GM12891 (cell line): ENCODE measurements at regions not wholly inside any gene's neighbourhood (a gene's known extent, or its start where the extent isn't known, plus 50 kb on each side); places are given as distances from the start of the nearest gene placed in this dataset.

Experiments
- POLR2A ChIP-seq: IDR thresholded peaks from 2 replicates; pipeline ENCODE4 v1.6.1; 2011; ENCODE audit warnings: low read depth, low read length, control low read depth
- POLR2AphosphoS5 ChIP-seq: IDR thresholded peaks from 2 replicates; pipeline ENCODE4 v1.6.1; 2011; ENCODE audit warnings: low read depth, low read length, control low read depth
- TAF1 ChIP-seq: IDR thresholded peaks from 2 replicates; pipeline ENCODE4 v1.6.1; 2011; ENCODE audit warnings: low read depth, low read length, control low read depth

DNA sequence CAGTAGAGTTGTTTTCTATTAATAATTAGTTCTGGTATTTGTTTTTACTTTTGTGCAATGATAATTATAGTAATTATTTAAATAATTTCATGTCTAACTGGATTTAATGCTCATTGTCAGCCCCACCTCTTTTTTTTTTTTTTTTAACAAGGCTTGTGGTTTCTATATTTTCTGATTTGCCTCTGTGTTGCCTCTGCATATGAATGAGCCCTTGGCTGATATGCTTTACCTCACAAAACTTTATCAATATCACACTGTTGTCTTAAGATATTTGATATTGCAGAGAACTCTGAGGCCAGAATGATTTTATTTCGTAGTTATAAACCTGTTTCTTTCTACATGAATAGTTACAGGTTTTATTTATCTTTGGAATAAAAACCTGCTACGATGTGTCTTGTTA, 116.2 kb upstream of the ATP2B1 start:
- TF ChIP-seq POLR2AphosphoS5, result no peak
- no peak for TF ChIP-seq POLR2A
- TF ChIP-seq TAF1, result no peak
